B cell (primary cell): ENCODE measurements at regions not wholly inside any gene's neighbourhood (a gene's known extent, or its start where the extent isn't known, plus 50 kb on each side); places are given as distances from the start of the nearest gene placed in this dataset.

Source experiments
- ATAC-seq: fragments of 200-7000 bp; cut with Tn5 transposase; one replicate; pipeline ENCODE4 v1.10.0; 2021; ENCODE audit warnings: low read depth, mild to moderate bottlenecking, moderate number of reproducible peaks, moderate library complexity
- CTCF ChIA-PET: fragments of 350-600 bp; sonication (Branson Sonifier 250); formaldehyde crosslinking; loops from one replicate; lab custom pipeline; 2021; ENCODE audit warnings: antibody characterized with exemption, inconsistent platforms; lab: Charles Lee
- POLR2A ChIA-PET: fragments of 350-600 bp; sonication (Branson Sonifier 250); formaldehyde crosslinking; loops from one replicate; lab custom pipeline; 2021; ENCODE audit warnings: antibody characterized with exemption; lab: Charles Lee
- DNase-seq: peaks from one replicate; pipeline ENCODE4 v3.0.0; 2013
- H2AFZ ChIP-seq: 2 replicates; pipeline ENCODE4 v1.6.1; 2012; ENCODE audit warnings: mild to moderate bottlenecking, low read depth, low read length; ENCODE audit not compliant: insufficient read depth, poor library complexity, severe bottlenecking
- H3K27ac ChIP-seq, 2 donors: 1 replicate in 1 of 2; 2 replicates in 1 of 2; pipeline ENCODE4 v1.5.1; 2012 to 2013; ENCODE audit warnings: low read length in 2 of 2, mild to moderate bottlenecking in 2 of 2, moderate library complexity in 1 of 2
- H3K27me3 ChIP-seq, 4 experiments: fragments of 200-600 bp in 1 of 4; sonication (generic) in 1 of 4; replicated peaks in 1 of 4; 1 replicate in 2 of 4; 2 replicates in 2 of 4; pipeline versions ENCODE4 v1.6.1 to v1.7.0; 2013 to 2016; ENCODE audit warnings: low read length in 3 of 4, mild to moderate bottlenecking in 2 of 4, mixed read lengths in 1 of 4, moderate library complexity in 1 of 4; ENCODE audit not compliant: insufficient read depth in 4 of 4, control insufficient read depth in 3 of 4; ENCODE audit errors: control extremely low read depth in 1 of 4
- H3K36me3 ChIP-seq, 2 experiments: replicated peaks in 1 of 2; 1 replicate in 1 of 2; 2 replicates in 1 of 2; pipeline versions ENCODE4 v1.6.1 to v1.7.1; 2013; ENCODE audit warnings: low read length in 1 of 2; ENCODE audit not compliant: insufficient read depth in 2 of 2, control insufficient read depth in 1 of 2; ENCODE audit errors: control extremely low read depth in 1 of 2, extremely low read depth in 1 of 2
- H3K4me1 ChIP-seq, 2 donors: fragments of 200-600 bp in 1 of 2; sonication (generic) in 1 of 2; 1 replicate in 1 of 2; 2 replicates in 1 of 2; pipeline versions ENCODE4 v1.5.1 to v1.6.1; 2013 to 2017; ENCODE audit warnings: low read length in 2 of 2; ENCODE audit not compliant: control insufficient read depth in 2 of 2, insufficient read depth in 2 of 2
- H3K4me2 ChIP-seq: replicated peaks from 2 replicates; pipeline ENCODE3; 2012; ENCODE audit warnings: mild to moderate bottlenecking, low read depth, low read length; ENCODE audit not compliant: poor library complexity, severe bottlenecking
- H3K4me3 ChIP-seq, 5 experiments: fragments of 200-600 bp in 1 of 5; sonication (generic) in 1 of 5; 1 replicate in 3 of 5; 2 replicates in 2 of 5; pipeline versions ENCODE4 v1.5.1 to v1.7.0; 2011 to 2016; ENCODE audit warnings: low read length in 4 of 5, mild to moderate bottlenecking in 4 of 5, low read depth in 2 of 5, control low read depth in 1 of 5, moderate library complexity in 1 of 5; ENCODE audit not compliant: insufficient read depth in 1 of 5; ENCODE audit errors: control extremely low read depth in 1 of 5, extremely low read depth in 1 of 5
- H3K79me2 ChIP-seq: fragments of 200-600 bp; sonication (generic); one replicate; pipeline ENCODE4 v1.6.0; 2016; ENCODE audit warnings: low read length; ENCODE audit not compliant: control insufficient read depth, insufficient read depth
- H3K9ac ChIP-seq: fragments of 200-600 bp; sonication (generic); 2 replicates; pipeline ENCODE4 v1.6.1; 2017; ENCODE audit warnings: mild to moderate bottlenecking, low read length, moderate library complexity
- H3K9me3 ChIP-seq, 3 donors: one replicate each; pipeline versions ENCODE4 v1.6.1 to v1.7.1; 2013; ENCODE audit warnings: low read length in 2 of 3; ENCODE audit not compliant: control insufficient read depth in 2 of 3, insufficient read depth in 1 of 3; ENCODE audit errors: control extremely low read depth in 1 of 3
- H4K20me1 ChIP-seq: 2 replicates; pipeline ENCODE4 v1.6.0; 2012; ENCODE audit warnings: mild to moderate bottlenecking, low read length; ENCODE audit not compliant: insufficient read depth, control insufficient read depth, poor library complexity, severe bottlenecking
- H3K27ac Mint-ChIP-seq: one replicate; pipeline ENCODE4 v1.8.0; 2021; ENCODE audit warnings: mixed read lengths
- H3K27me3 Mint-ChIP-seq: one replicate; pipeline ENCODE4 v1.8.0; 2021; ENCODE audit warnings: mixed read lengths
- H3K4me1 Mint-ChIP-seq: one replicate; pipeline ENCODE4 v1.8.0; 2021; ENCODE audit warnings: mixed read lengths
- H3K4me3 Mint-ChIP-seq: one replicate; pipeline ENCODE4 v1.8.0; 2021; ENCODE audit warnings: mixed read lengths
- H3K9me3 Mint-ChIP-seq: one replicate; pipeline ENCODE4 v1.8.0; 2022; ENCODE audit warnings: mixed read lengths; ENCODE audit not compliant: insufficient read depth
- EZH2 ChIP-seq: IDR thresholded peaks from 2 replicates; pipeline ENCODE4 v1.6.1; 2012; ENCODE audit warnings: borderline replicate concordance, low read depth, mild to moderate bottlenecking, moderate library complexity, low read length; ENCODE audit not compliant: insufficient read depth, poor library complexity, severe bottlenecking
- WGBS: methylation state at CpG from one replicate; pipeline ENCODE4 v1.1.5; 2013; ENCODE audit warnings: missing lambda C conversion rate; ENCODE audit not compliant: insufficient coverage; 5-methylcytosine and 5-hydroxymethylcytosine counted together
- intact Hi-C: fragments of 100-400 bp; cut with micrococcal nuclease; formaldehyde crosslinking; loops from one replicate; pipeline ENCODE4 v1.10.0; 2022
- TF ChIP-seq, protein P1 (sequence below): fragments of 200-600 bp; IDR thresholded peaks from one replicate; pipeline ENCODE4 v1.8.0; 2022; ENCODE audit warnings: antibody characterized with exemption, mild to moderate bottlenecking

DNA sequence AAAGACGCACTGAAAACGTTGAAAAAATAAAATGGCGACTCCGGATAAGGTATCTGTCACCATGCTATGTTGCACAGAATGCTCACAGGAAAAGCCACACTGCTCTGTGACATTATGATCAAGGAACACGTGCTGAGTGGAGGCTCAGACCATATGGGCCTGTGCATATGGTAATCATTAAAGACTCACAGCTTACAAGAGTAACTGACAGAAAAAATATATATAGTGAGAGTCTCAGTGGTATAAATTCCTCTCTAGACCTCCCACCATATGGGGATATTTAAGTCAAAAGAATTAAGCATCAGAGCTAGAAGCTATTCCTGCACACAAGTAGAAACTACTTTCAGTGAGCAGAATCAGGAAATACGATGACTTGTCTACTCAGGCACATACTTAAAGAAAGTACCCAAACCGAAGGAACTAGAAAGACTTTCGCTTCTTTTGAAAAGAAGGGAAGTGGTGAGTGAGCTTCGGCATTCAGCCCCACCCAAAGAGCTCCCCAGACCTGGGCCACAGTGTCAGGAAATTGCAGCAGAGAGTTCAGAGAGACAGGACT lies 65.1 kb upstream of the MPP7 start:
- H3K36me3 ChIP-seq, result no peaks in the 10 kb centered on the region
- intact Hi-C loops, result loop anchor here (1.0 kb wide), 4 partner anchors 13 to 164 kb away; partner anchors contain the start of gene MPP7
- H3K4me1 Mint-ChIP-seq, result peaks cover 33% of the 10 kb centered on the region
- peak; percentile 98 for ATAC-seq
- ChIA-PET CTCF (interaction anchor here (0.9 to 4.3 kb wide), 8 partner anchors 13 to 127 kb away, joined by 3 to 36 read pairs (median 8); partner anchors contain the start of gene MPP7), POLR2A (interaction anchor here (1.1 to 2.2 kb wide), 2 partner anchors 33 to 65 kb away, joined by 4 to 8 read pairs; partner anchors contain the start of gene MPP7)
- H3K9ac ChIP-seq, result no peak overlapping the region
- peak overlapping the region; percentile 78 to 84 for H3K27ac ChIP-seq
- H4K20me1 ChIP-seq, result no peaks in the 10 kb centered on the region
- DNase-seq, result peak; percentile 85
- H2AFZ ChIP-seq, result peak overlapping the region; percentile 76
- H3K4me2 ChIP-seq, result peak overlapping the region; percentile 44
- peak overlapping the region; percentile 66 for H3K4me3 Mint-ChIP-seq
- H3K27me3 Mint-ChIP-seq, result no peaks in the 10 kb centered on the region
- peak overlapping the region; percentile 90 for H3K27ac Mint-ChIP-seq
- peaks cover 38 to 46% of the 10 kb centered on the region in 2 donors for H3K4me1 ChIP-seq
- peaks cover 0 to 5% (median 0%) of the 10 kb centered on the region in 3 donors for H3K9me3 ChIP-seq
- no peaks in the 10 kb centered on the region for H3K79me2 ChIP-seq
- H3K27me3 ChIP-seq, result no peaks in the 10 kb centered on the region
- TF ChIP-seq EZH2, result no peak
- TF ChIP-seq, protein P1, sequence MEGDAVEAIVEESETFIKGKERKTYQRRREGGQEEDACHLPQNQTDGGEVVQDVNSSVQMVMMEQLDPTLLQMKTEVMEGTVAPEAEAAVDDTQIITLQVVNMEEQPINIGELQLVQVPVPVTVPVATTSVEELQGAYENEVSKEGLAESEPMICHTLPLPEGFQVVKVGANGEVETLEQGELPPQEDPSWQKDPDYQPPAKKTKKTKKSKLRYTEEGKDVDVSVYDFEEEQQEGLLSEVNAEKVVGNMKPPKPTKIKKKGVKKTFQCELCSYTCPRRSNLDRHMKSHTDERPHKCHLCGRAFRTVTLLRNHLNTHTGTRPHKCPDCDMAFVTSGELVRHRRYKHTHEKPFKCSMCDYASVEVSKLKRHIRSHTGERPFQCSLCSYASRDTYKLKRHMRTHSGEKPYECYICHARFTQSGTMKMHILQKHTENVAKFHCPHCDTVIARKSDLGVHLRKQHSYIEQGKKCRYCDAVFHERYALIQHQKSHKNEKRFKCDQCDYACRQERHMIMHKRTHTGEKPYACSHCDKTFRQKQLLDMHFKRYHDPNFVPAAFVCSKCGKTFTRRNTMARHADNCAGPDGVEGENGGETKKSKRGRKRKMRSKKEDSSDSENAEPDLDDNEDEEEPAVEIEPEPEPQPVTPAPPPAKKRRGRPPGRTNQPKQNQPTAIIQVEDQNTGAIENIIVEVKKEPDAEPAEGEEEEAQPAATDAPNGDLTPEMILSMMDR, result no peak
- 92% methylated on average over 4 of the region's 9 CpGs for WGBS
- H3K9me3 Mint-ChIP-seq, result no peaks in the 10 kb centered on the region
- peak overlapping the region in 1 of 5 experiments; percentile 9 for H3K4me3 ChIP-seq

DNA sequence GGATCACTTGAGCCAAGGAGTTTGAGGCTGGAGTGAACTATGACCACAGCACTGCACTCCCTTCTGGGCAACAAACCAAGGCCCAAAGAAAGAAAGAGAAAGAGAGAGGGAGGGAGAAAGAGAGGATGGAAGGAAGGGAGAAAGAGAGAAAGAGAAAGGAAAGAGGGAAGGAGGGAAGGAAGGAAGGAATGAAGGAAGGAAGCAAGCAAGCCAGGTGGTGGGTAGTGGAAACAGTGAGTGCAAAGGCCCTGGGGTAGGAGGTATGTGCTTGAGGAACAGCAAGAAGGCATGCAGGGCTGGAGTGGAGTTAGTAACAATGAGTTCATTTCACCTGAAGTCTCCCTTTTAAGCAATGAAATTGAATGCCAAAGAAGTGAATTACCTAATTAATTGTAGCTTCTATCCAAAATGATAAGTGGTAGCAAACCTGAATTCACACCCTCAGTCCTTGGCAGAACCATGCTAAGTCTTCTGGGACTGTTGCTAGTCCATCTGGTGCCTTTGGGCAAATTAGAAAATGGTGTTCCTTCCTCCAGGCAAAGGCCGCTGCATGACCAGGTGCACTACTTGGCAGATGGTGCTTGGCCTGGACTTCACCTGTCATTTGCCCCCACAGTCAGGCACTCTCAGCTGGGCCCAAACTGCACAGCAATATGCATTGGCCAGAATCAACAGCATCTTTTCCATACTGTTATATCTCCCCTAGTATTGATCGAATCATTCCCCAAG lies 67.4 kb upstream of the MPP7 start:
- Histone ChIP-seq H3K79me2 (no peaks in the 10 kb centered on the region), H2AFZ (no peak overlapping the region), H3K27me3 (no peaks in the 10 kb centered on the region), H3K27ac (no peak overlapping the region), H3K9me3 (peaks cover 0 to 5% (median 0%) of the 10 kb centered on the region in 3 donors), H3K4me1 (peaks cover 38 to 42% of the 10 kb centered on the region in 2 donors), H3K9ac (no peak overlapping the region), H3K4me3 (no peak overlapping the region), H3K36me3 (no peaks in the 10 kb centered on the region), H4K20me1 (no peaks in the 10 kb centered on the region), H3K4me2 (no peak overlapping the region)
- DNase-seq (no peak), ATAC-seq (no peak)
- Mint-ChIP-seq H3K4me3 (no peak overlapping the region), H3K9me3 (no peaks in the 10 kb centered on the region), H3K27me3 (no peaks in the 10 kb centered on the region), H3K4me1 (peaks cover 32% of the 10 kb centered on the region), H3K27ac (peak overlapping the region; percentile 67)
- WGBS, result 100% methylated on average over 1 of the region's 2 CpGs
- ChIA-PET CTCF (interaction anchor here (1.4 to 3.6 kb wide), 2 partner anchors 11 to 68 kb away, joined by 6 to 19 read pairs; partner anchors contain the start of gene MPP7), POLR2A (no interaction called here)
- intact Hi-C loops, result no loop called here
- TF ChIP-seq EZH2, result no peak
- TF ChIP-seq, protein P1, result no peak
